ENCODE measurements at regions not wholly inside any gene's neighbourhood (a gene's known extent, or its start where the extent isn't known, plus 50 kb on each side); places are given as distances from the start of the nearest gene placed in this dataset.
"Not testable (repeated sequence)": the region's sequence is repeated elsewhere in the genome, so short reads cannot be mapped to it uniquely, and the experiment has no call there.

GRCh38 chr2:173524256-173524955 is 169.7 kb downstream of the CDCA7 start:
- no peak overlapping the region for H3K4me3 ChIP-seq (ENCODE audit: low read length)
- H3K9ac ChIP-seq (ENCODE audit: low read length), result no peak overlapping the region
- H3K27me3 ChIP-seq (ENCODE audit: control insufficient read depth, insufficient read depth, low read length), result no peaks in the 10 kb centered on the region
- H3K4me1 ChIP-seq (ENCODE audit: control insufficient read depth, insufficient read depth, low read length), result no peaks in the 10 kb centered on the region
- H3K9me3 ChIP-seq (ENCODE audit: control insufficient read depth, low read length), result no peaks in the 10 kb centered on the region
- H3K36me3 ChIP-seq (ENCODE audit: control insufficient read depth, insufficient read depth, low read length), result no peaks in the 10 kb centered on the region

GRCh38 chr2:173532732-173533531 is 178.3 kb downstream of the CDCA7 start:
- not testable (repeated sequence) for H3K4me3 ChIP-seq (ENCODE audit: low read length); H3K27me3 ChIP-seq (ENCODE audit: control insufficient read depth, insufficient read depth, low read length); H3K4me1 ChIP-seq (ENCODE audit: control insufficient read depth, insufficient read depth, low read length); H3K9me3 ChIP-seq (ENCODE audit: control insufficient read depth, low read length); H3K36me3 ChIP-seq (ENCODE audit: control insufficient read depth, insufficient read depth, low read length); H3K9ac ChIP-seq (ENCODE audit: low read length)

GRCh38 chr2:173537694-173538093 is 183.0 kb downstream of the CDCA7 start:
- H3K4me1 ChIP-seq (ENCODE audit: control insufficient read depth, insufficient read depth, low read length), result no peaks in the 10 kb centered on the region
- no peaks in the 10 kb centered on the region for H3K27me3 ChIP-seq (ENCODE audit: control insufficient read depth, insufficient read depth, low read length)
- no peaks in the 10 kb centered on the region for H3K9me3 ChIP-seq (ENCODE audit: control insufficient read depth, low read length)
- H3K9ac ChIP-seq (ENCODE audit: low read length), result no peak overlapping the region
- no peak overlapping the region for H3K4me3 ChIP-seq (ENCODE audit: low read length)
- no peaks in the 10 kb centered on the region for H3K36me3 ChIP-seq (ENCODE audit: control insufficient read depth, insufficient read depth, low read length)

GRCh38 chr2:173539615-173540014 is 184.9 kb downstream of the CDCA7 start:
- no peaks in the 10 kb centered on the region for H3K27me3 ChIP-seq (ENCODE audit: control insufficient read depth, insufficient read depth, low read length)
- no peaks in the 10 kb centered on the region for H3K36me3 ChIP-seq (ENCODE audit: control insufficient read depth, insufficient read depth, low read length)
- no peak overlapping the region for H3K4me3 ChIP-seq (ENCODE audit: low read length)
- no peak overlapping the region for H3K9ac ChIP-seq (ENCODE audit: low read length)
- no peaks in the 10 kb centered on the region for H3K4me1 ChIP-seq (ENCODE audit: control insufficient read depth, insufficient read depth, low read length)
- H3K9me3 ChIP-seq (ENCODE audit: control insufficient read depth, low read length), result no peaks in the 10 kb centered on the region

GRCh38 chr2:173544641-173545363 is 190.1 kb downstream of the CDCA7 start:
- H3K9me3 ChIP-seq (ENCODE audit: control insufficient read depth, low read length), result no peaks in the 10 kb centered on the region
- H3K4me1 ChIP-seq (ENCODE audit: control insufficient read depth, insufficient read depth, low read length), result no peaks in the 10 kb centered on the region
- no peaks in the 10 kb centered on the region for H3K36me3 ChIP-seq (ENCODE audit: control insufficient read depth, insufficient read depth, low read length)

GRCh38 chr2:173545364-173545763 is 190.7 kb downstream of the CDCA7 start:
- Histone ChIP-seq H3K27me3 (ENCODE audit: control insufficient read depth, insufficient read depth, low read length) (no peaks in the 10 kb centered on the region), H3K9ac (ENCODE audit: low read length) (no peak overlapping the region), H3K4me1 (ENCODE audit: control insufficient read depth, insufficient read depth, low read length) (no peaks in the 10 kb centered on the region), H3K9me3 (ENCODE audit: control insufficient read depth, low read length) (no peaks in the 10 kb centered on the region), H3K36me3 (ENCODE audit: control insufficient read depth, insufficient read depth, low read length) (no peaks in the 10 kb centered on the region), H3K4me3 (ENCODE audit: low read length) (no peak overlapping the region)

More at GRCh38 chr2:173544641-173545363, 190.1 kb downstream of the CDCA7 start:
- no peaks in the 10 kb centered on the region for H3K27me3 ChIP-seq (ENCODE audit: control insufficient read depth, insufficient read depth, low read length)
- no peak overlapping the region for H3K4me3 ChIP-seq (ENCODE audit: low read length)
- no peak overlapping the region for H3K9ac ChIP-seq (ENCODE audit: low read length)

- Histone ChIP-seq H3K9me3 (ENCODE audit: control insufficient read depth, low read length) (no peaks in the 10 kb centered on the region), H3K27me3 (ENCODE audit: control insufficient read depth, insufficient read depth, low read length) (no peaks in the 10 kb centered on the region), H3K4me1 (ENCODE audit: control insufficient read depth, insufficient read depth, low read length) (no peaks in the 10 kb centered on the region), H3K9ac (ENCODE audit: low read length) (no peak overlapping the region), H3K36me3 (ENCODE audit: control insufficient read depth, insufficient read depth, low read length) (no peaks in the 10 kb centered on the region), H3K4me3 (ENCODE audit: low read length) (no peak overlapping the region)
Observed at GRCh38 chr2:173547499-173547898, 192.8 kb downstream of the CDCA7 start.

GRCh38 chr2:173550143-173550542 is 195.5 kb downstream of the CDCA7 start:
- no peak overlapping the region for H3K4me3 ChIP-seq (ENCODE audit: low read length)
- no peaks in the 10 kb centered on the region for H3K4me1 ChIP-seq (ENCODE audit: control insufficient read depth, insufficient read depth, low read length)
- no peak overlapping the region for H3K9ac ChIP-seq (ENCODE audit: low read length)
- no peaks in the 10 kb centered on the region for H3K36me3 ChIP-seq (ENCODE audit: control insufficient read depth, insufficient read depth, low read length)
- no peaks in the 10 kb centered on the region for H3K27me3 ChIP-seq (ENCODE audit: control insufficient read depth, insufficient read depth, low read length)
- H3K9me3 ChIP-seq (ENCODE audit: control insufficient read depth, low read length), result no peaks in the 10 kb centered on the region

- Histone ChIP-seq H3K9ac (ENCODE audit: low read length) (no peak overlapping the region), H3K4me1 (ENCODE audit: control insufficient read depth, insufficient read depth, low read length) (no peaks in the 10 kb centered on the region), H3K36me3 (ENCODE audit: control insufficient read depth, insufficient read depth, low read length) (no peaks in the 10 kb centered on the region), H3K4me3 (ENCODE audit: low read length) (no peak overlapping the region), H3K27me3 (ENCODE audit: control insufficient read depth, insufficient read depth, low read length) (no peaks in the 10 kb centered on the region), H3K9me3 (ENCODE audit: control insufficient read depth, low read length) (no peaks in the 10 kb centered on the region)
Observed at GRCh38 chr2:173552531-173552930, 197.9 kb downstream of the CDCA7 start.

- no peaks in the 10 kb centered on the region for H3K36me3 ChIP-seq (ENCODE audit: control insufficient read depth, insufficient read depth, low read length)
- H3K9me3 ChIP-seq (ENCODE audit: control insufficient read depth, low read length), result no peaks in the 10 kb centered on the region
- H3K9ac ChIP-seq (ENCODE audit: low read length), result no peak overlapping the region
- no peaks in the 10 kb centered on the region for H3K4me1 ChIP-seq (ENCODE audit: control insufficient read depth, insufficient read depth, low read length)
- H3K4me3 ChIP-seq (ENCODE audit: low read length), result no peak overlapping the region
- no peaks in the 10 kb centered on the region for H3K27me3 ChIP-seq (ENCODE audit: control insufficient read depth, insufficient read depth, low read length)
Observed at GRCh38 chr2:173553593-173553992, 198.9 kb downstream of the CDCA7 start.

GRCh38 chr2:173555833-173556232 is 201.2 kb downstream of the CDCA7 start:
- Histone ChIP-seq H3K9me3 (ENCODE audit: control insufficient read depth, low read length) (no peaks in the 10 kb centered on the region), H3K27me3 (ENCODE audit: control insufficient read depth, insufficient read depth, low read length) (no peaks in the 10 kb centered on the region), H3K36me3 (ENCODE audit: control insufficient read depth, insufficient read depth, low read length) (no peaks in the 10 kb centered on the region), H3K4me1 (ENCODE audit: control insufficient read depth, insufficient read depth, low read length) (no peaks in the 10 kb centered on the region), H3K4me3 (ENCODE audit: low read length) (no peak overlapping the region), H3K9ac (ENCODE audit: low read length) (no peak overlapping the region)

- Histone ChIP-seq H3K36me3 (ENCODE audit: control insufficient read depth, insufficient read depth, low read length) (no peaks in the 10 kb centered on the region), H3K4me3 (ENCODE audit: low read length) (no peak overlapping the region), H3K27me3 (ENCODE audit: control insufficient read depth, insufficient read depth, low read length) (no peaks in the 10 kb centered on the region), H3K9me3 (ENCODE audit: control insufficient read depth, low read length) (no peaks in the 10 kb centered on the region), H3K4me1 (ENCODE audit: control insufficient read depth, insufficient read depth, low read length) (no peaks in the 10 kb centered on the region), H3K9ac (ENCODE audit: low read length) (no peak overlapping the region)
Observed at GRCh38 chr2:173556816-173557215, 202.1 kb downstream of the CDCA7 start.

All from mucosa of stomach (tissue), 1 donor.